NCI-H128 (cell line): ENCODE measurements at regions not wholly inside any gene's neighbourhood (a gene's known extent, or its start where the extent isn't known, plus 50 kb on each side); places are given as distances from the start of the nearest gene placed in this dataset.
"Not testable (repeated sequence)": the region's sequence is repeated elsewhere in the genome, so short reads cannot be mapped to it uniquely, and the experiment has no call there.

ENCODE experiments used
- DNase-seq: peaks from one replicate; lab custom pipeline; 2025; ENCODE audit not compliant: unreplicated experiment; lab: John Stamatoyannopoulos, UW

GRCh38 chr22:22061085-22062077, 78.8 kb upstream of the TOP3B start:
- no peak for DNase-seq

- no peak for DNase-seq
Measured at GRCh38 chr22:22060200-22061084, 77.9 kb upstream of the TOP3B start.

- DNase-seq, result no peak
Measured at GRCh38 chr22:22059291-22060002, 76.9 kb upstream of the TOP3B start.

GRCh38 chr22:22058633-22059290, 76.2 kb upstream of the TOP3B start:
- no peak for DNase-seq

- DNase-seq, result no peak
Measured at GRCh38 chr22:22057617-22058378, 75.2 kb upstream of the TOP3B start.

- DNase-seq, result not testable (repeated sequence)
Measured at GRCh38 chr22:22056809-22057594, 74.4 kb upstream of the TOP3B start.

GRCh38 chr22:22052548-22053139, 70.1 kb upstream of the TOP3B start:
- not testable (repeated sequence) for DNase-seq

GRCh38 chr22:22051032-22051431, 68.4 kb upstream of the TOP3B start:
- not testable (repeated sequence) for DNase-seq

- DNase-seq, result no peak
Measured at GRCh38 chr22:22050141-22050775, 67.7 kb upstream of the TOP3B start.

- no peak for DNase-seq
Measured at GRCh38 chr22:22049684-22050083, 67.1 kb upstream of the TOP3B start.

- DNase-seq, result no peak
Measured at GRCh38 chr22:22048981-22049531, 66.5 kb upstream of the TOP3B start.

- DNase-seq, result no peak
Measured at GRCh38 chr22:22048318-22048942, 65.8 kb upstream of the TOP3B start.

GRCh38 chr22:22047776-22048175, 65.2 kb upstream of the TOP3B start:
- no peak for DNase-seq

GRCh38 chr22:22047266-22047665, 64.7 kb upstream of the TOP3B start:
- no peak for DNase-seq

- DNase-seq, result no peak
Measured at GRCh38 chr22:22046370-22046769, 63.8 kb upstream of the TOP3B start.

GRCh38 chr22:22045571-22046335, 63.2 kb upstream of the TOP3B start:
- no peak for DNase-seq

GRCh38 chr22:22044153-22044552, 61.6 kb upstream of the TOP3B start:
- DNase-seq, result no peak
